HepG2 (cell line): ENCODE measurements at regions not wholly inside any gene's neighbourhood (a gene's known extent, or its start where the extent isn't known, plus 50 kb on each side); places are given as distances from the start of the nearest gene placed in this dataset.
A peak's percentile ranks its signal among the peaks of the same experiment; 100 is the strongest.

ENCODE experiments used
- ATF4 ChIP-seq, 2 experiments: fragments of 450-650 bp in 1 of 2; sonication (generic) in 1 of 2; formaldehyde crosslinking; IDR thresholded peaks; 2 replicates each; pipeline versions ENCODE4 v1.5.0 to v1.8.0; 2020 to 2022; ENCODE audit warnings: mild to moderate bottlenecking in 1 of 2, missing genetic modification reagents in 1 of 2
- CHCHD3 ChIP-seq: sonication (generic); formaldehyde crosslinking; IDR thresholded peaks from 2 replicates; pipeline ENCODE4 v1.8.0; 2022; ENCODE audit warnings: mild to moderate bottlenecking, missing genetic modification reagents, moderate library complexity
- FOXA1 ChIP-seq, 2 experiments: fragments of 450-650 bp in 1 of 2; sonication (generic) in 1 of 2; formaldehyde crosslinking in 1 of 2; IDR thresholded peaks; 2 replicates each; pipeline versions ENCODE4 v1.4.0 to v1.6.1; 2016 to 2020; ENCODE audit warnings: missing genetic modification reagents in 1 of 2
- JUN ChIP-seq: sonication (generic); formaldehyde crosslinking; IDR thresholded peaks from 2 replicates; pipeline ENCODE4 v1.4.0; 2020; ENCODE audit warnings: mild to moderate bottlenecking, missing genetic modification reagents
- KLF16 ChIP-seq, 2 experiments: sonication (generic) in 1 of 2; formaldehyde crosslinking in 1 of 2; IDR thresholded peaks; 2 replicates each; pipeline versions ENCODE4 v1.6.1 to v1.8.0; 2016 to 2023; ENCODE audit warnings: missing genetic modification reagents in 2 of 2, missing compliant biosample characterization in 1 of 2
- NFIC ChIP-seq: IDR thresholded peaks from 2 replicates; pipeline ENCODE4 v1.6.1; 2012; ENCODE audit warnings: mild to moderate bottlenecking, low read length, inconsistent platforms
- NFYC ChIP-seq: IDR thresholded peaks from 2 replicates; pipeline ENCODE4 v1.6.1; 2016; ENCODE audit warnings: missing genetic modification reagents, missing compliant biosample characterization
- RARG ChIP-seq: sonication (generic); formaldehyde crosslinking; IDR thresholded peaks from 2 replicates; pipeline ENCODE4 v1.4.0; 2020; ENCODE audit warnings: low read depth, mild to moderate bottlenecking, missing genetic modification reagents
- REPIN1 ChIP-seq: sonication (generic); formaldehyde crosslinking; IDR thresholded peaks from 2 replicates; pipeline ENCODE4 v1.8.0; 2022; ENCODE audit warnings: missing genetic modification reagents, low read depth, mild to moderate bottlenecking, borderline replicate concordance
- SNAI1 ChIP-seq: sonication (generic); formaldehyde crosslinking; IDR thresholded peaks from 2 replicates; pipeline ENCODE4 v1.5.0; 2020; ENCODE audit warnings: mild to moderate bottlenecking, missing genetic modification reagents, borderline replicate concordance
- ZC3H4 ChIP-seq: sonication (generic); formaldehyde crosslinking; IDR thresholded peaks from 2 replicates; pipeline ENCODE4 v1.4.0; 2020; ENCODE audit warnings: missing genetic modification reagents, borderline replicate concordance
- ZFP41 ChIP-seq: sonication (generic); formaldehyde crosslinking; IDR thresholded peaks from 2 replicates; pipeline ENCODE4 v1.4.0; 2020; ENCODE audit warnings: mild to moderate bottlenecking, missing genetic modification reagents, borderline replicate concordance
- ZNF501 ChIP-seq: sonication (generic); formaldehyde crosslinking; IDR thresholded peaks from 2 replicates; pipeline ENCODE4 v1.5.1; 2020; ENCODE audit warnings: mild to moderate bottlenecking, moderate library complexity, missing genetic modification reagents
- TF ChIP-seq, protein P1 (sequence below): sonication (generic); formaldehyde crosslinking; IDR thresholded peaks from 2 replicates; pipeline ENCODE4 v1.4.0; 2020; ENCODE audit warnings: missing genetic modification reagents
- TF ChIP-seq, protein P2 (sequence below): IDR thresholded peaks from 2 replicates; pipeline ENCODE4 v1.6.1; 2016; ENCODE audit warnings: control low read depth
- TF ChIP-seq, protein P3 (sequence below): sonication (generic); formaldehyde crosslinking; IDR thresholded peaks from 2 replicates; pipeline ENCODE4 v1.4.0; 2020; ENCODE audit warnings: missing genetic modification reagents

DNA sequence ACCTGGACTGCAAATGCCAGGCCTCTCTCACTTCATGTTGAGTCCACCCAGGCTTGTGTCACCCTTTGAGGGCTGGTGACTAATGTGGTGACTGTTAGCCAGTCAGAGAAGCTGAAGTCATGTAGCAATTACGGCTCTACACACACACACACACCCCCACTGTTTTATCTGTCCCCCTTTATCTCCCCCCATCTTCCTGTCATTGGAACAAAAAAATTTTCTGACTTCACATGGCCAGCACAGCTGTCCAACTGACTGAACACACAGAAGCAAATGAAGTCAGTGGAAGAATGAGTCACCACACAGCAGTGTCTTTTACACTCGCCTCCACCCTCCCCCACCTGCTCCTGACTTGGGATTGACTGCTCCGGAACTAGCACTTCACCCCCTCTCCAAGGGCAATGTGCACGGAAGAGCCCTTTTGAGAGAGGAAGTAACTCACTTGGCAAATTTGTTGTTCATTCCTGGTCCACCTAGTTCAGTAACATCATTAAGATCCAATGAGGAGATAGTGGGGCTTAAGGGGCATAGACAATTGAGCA lies 198.0 kb downstream of the RNF144B start (continued):
- TF ChIP-seq, protein P1, sequence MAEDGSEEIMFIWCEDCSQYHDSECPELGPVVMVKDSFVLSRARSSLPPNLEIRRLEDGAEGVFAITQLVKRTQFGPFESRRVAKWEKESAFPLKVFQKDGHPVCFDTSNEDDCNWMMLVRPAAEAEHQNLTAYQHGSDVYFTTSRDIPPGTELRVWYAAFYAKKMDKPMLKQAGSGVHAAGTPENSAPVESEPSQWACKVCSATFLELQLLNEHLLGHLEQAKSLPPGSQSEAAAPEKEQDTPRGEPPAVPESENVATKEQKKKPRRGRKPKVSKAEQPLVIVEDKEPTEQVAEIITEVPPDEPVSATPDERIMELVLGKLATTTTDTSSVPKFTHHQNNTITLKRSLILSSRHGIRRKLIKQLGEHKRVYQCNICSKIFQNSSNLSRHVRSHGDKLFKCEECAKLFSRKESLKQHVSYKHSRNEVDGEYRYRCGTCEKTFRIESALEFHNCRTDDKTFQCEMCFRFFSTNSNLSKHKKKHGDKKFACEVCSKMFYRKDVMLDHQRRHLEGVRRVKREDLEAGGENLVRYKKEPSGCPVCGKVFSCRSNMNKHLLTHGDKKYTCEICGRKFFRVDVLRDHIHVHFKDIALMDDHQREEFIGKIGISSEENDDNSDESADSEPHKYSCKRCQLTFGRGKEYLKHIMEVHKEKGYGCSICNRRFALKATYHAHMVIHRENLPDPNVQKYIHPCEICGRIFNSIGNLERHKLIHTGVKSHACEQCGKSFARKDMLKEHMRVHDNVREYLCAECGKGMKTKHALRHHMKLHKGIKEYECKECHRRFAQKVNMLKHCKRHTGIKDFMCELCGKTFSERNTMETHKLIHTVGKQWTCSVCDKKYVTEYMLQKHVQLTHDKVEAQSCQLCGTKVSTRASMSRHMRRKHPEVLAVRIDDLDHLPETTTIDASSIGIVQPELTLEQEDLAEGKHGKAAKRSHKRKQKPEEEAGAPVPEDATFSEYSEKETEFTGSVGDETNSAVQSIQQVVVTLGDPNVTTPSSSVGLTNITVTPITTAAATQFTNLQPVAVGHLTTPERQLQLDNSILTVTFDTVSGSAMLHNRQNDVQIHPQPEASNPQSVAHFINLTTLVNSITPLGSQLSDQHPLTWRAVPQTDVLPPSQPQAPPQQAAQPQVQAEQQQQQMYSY (CRISPR knock-in tag), result no peak
- TF ChIP-seq ZC3H4 (no peak), CHCHD3 (CRISPR knock-in tag) (no peak), SNAI1 (CRISPR knock-in tag) (no peak), ZFP41 (CRISPR knock-in tag) (no peak), REPIN1 (no peak), RARG (no peak), ATF4 (CRISPR knock-in tag; IDR thresholded peaks at IDR 0.05) (peak in 1 of 2 experiments; percentile 28; a peak in 1 of 4 replicates), NFYC (CRISPR knock-in tag) (no peak), JUN (CRISPR knock-in tag) (peak; percentile 60; the same call in 1 of the 2 replicates), ZNF501 (no peak), KLF16 (CRISPR knock-in tag; IDR thresholded peaks at IDR 0.05) (no peak), FOXA1 (IDR thresholded peaks at IDR 0.05) (no peak), FOXA1 (CRISPR knock-in tag; IDR thresholded peaks at IDR 0.05) (no peak), NFIC (no peak)
- TF ChIP-seq, protein P2, sequence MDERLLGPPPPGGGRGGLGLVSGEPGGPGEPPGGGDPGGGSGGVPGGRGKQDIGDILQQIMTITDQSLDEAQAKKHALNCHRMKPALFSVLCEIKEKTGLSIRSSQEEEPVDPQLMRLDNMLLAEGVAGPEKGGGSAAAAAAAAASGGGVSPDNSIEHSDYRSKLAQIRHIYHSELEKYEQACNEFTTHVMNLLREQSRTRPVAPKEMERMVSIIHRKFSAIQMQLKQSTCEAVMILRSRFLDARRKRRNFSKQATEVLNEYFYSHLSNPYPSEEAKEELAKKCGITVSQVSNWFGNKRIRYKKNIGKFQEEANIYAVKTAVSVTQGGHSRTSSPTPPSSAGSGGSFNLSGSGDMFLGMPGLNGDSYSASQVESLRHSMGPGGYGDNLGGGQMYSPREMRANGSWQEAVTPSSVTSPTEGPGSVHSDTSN (CRISPR knock-in tag), result no peak
- TF ChIP-seq, protein P3, sequence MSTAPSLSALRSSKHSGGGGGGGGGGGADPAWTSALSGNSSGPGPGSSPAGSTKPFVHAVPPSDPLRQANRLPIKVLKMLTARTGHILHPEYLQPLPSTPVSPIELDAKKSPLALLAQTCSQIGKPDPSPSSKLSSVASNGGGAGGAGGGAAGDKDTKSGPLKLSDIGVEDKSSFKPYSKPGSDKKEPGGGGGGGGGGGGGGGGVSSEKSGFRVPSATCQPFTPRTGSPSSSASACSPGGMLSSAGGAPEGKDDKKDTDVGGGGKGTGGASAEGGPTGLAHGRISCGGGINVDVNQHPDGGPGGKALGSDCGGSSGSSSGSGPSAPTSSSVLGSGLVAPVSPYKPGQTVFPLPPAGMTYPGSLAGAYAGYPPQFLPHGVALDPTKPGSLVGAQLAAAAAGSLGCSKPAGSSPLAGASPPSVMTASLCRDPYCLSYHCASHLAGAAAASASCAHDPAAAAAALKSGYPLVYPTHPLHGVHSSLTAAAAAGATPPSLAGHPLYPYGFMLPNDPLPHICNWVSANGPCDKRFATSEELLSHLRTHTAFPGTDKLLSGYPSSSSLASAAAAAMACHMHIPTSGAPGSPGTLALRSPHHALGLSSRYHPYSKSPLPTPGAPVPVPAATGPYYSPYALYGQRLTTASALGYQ (CRISPR knock-in tag), result no peak
